ENCODE measurements at regions not wholly inside any gene's neighbourhood (a gene's known extent, or its start where the extent isn't known, plus 50 kb on each side); places are given as distances from the start of the nearest gene placed in this dataset.
A peak's percentile ranks its signal among the peaks of the same experiment; 100 is the strongest.

DNA sequence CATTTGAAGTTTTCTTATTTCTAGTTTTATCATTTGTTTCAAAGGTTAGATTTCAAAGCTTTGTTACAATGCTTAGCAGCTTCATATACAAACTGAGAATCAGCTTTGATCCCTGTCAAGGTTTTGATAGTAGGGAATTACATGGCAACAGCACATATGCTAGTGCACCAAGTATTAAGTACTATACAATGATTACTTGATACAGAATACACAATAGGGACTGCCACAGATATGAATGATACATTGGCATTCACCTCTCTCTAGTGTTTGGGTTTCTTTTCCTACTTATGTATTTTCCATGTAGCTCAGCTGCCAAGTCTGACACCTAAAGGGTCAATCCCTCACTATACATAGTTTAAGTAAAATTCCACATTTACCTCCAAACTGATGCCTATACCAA lies 344.0 kb downstream of the FAT4 start:
- no peaks in the 10 kb centered on the region for H3K27me3 ChIP-seq (ENCODE audit: control insufficient read depth, insufficient read depth, low read length)
- DNase-seq (ENCODE audit: low read depth in 2 of 2), result no peak
- H3K27ac ChIP-seq (ENCODE audit: insufficient read depth, low read length), result no peak overlapping the region
- H2AFZ ChIP-seq (ENCODE audit: low read length), result no peak overlapping the region
- TF ChIP-seq EZH2 (IDR thresholded peaks at IDR 0.05; ENCODE audit: low read length, missing control alignments), result no peak
- TF ChIP-seq, protein P1, sequence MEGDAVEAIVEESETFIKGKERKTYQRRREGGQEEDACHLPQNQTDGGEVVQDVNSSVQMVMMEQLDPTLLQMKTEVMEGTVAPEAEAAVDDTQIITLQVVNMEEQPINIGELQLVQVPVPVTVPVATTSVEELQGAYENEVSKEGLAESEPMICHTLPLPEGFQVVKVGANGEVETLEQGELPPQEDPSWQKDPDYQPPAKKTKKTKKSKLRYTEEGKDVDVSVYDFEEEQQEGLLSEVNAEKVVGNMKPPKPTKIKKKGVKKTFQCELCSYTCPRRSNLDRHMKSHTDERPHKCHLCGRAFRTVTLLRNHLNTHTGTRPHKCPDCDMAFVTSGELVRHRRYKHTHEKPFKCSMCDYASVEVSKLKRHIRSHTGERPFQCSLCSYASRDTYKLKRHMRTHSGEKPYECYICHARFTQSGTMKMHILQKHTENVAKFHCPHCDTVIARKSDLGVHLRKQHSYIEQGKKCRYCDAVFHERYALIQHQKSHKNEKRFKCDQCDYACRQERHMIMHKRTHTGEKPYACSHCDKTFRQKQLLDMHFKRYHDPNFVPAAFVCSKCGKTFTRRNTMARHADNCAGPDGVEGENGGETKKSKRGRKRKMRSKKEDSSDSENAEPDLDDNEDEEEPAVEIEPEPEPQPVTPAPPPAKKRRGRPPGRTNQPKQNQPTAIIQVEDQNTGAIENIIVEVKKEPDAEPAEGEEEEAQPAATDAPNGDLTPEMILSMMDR (conservative IDR thresholded peaks at IDR 0.05 in 1 of 2, IDR thresholded peaks at IDR 0.05 in 1 of 2; ENCODE audit: low read depth in 1 of 2, low read length in 2 of 2), result no peak
- H3K9ac ChIP-seq (ENCODE audit: insufficient read depth, low read length), result no peak overlapping the region
- no peaks in the 10 kb centered on the region for H4K20me1 ChIP-seq (ENCODE audit: control insufficient read depth, extremely low read depth, insufficient read depth, low read length)
- no peaks in the 10 kb centered on the region for H3K36me3 ChIP-seq (ENCODE audit: control insufficient read depth, insufficient read depth, low read length)
- no peaks in the 10 kb centered on the region for H3K4me1 ChIP-seq (ENCODE audit: control insufficient read depth, extremely low read depth, insufficient read depth, low read length)
- no peak overlapping the region for H3K4me2 ChIP-seq (ENCODE audit: extremely low read depth, insufficient read depth, low read length)
- no peak overlapping the region for H3K4me3 ChIP-seq (replicated peaks in 1 of 4; ENCODE audit: control extremely low read depth in 1 of 4, insufficient read depth in 1 of 4, low read depth in 3 of 4, low read length in 4 of 4)
- H3K79me2 ChIP-seq (ENCODE audit: control insufficient read depth, insufficient read depth, low read length), result no peaks in the 10 kb centered on the region
- H3K9me3 ChIP-seq (ENCODE audit: control insufficient read depth, insufficient read depth, low read depth, low read length), result no peaks in the 10 kb centered on the region

DNA sequence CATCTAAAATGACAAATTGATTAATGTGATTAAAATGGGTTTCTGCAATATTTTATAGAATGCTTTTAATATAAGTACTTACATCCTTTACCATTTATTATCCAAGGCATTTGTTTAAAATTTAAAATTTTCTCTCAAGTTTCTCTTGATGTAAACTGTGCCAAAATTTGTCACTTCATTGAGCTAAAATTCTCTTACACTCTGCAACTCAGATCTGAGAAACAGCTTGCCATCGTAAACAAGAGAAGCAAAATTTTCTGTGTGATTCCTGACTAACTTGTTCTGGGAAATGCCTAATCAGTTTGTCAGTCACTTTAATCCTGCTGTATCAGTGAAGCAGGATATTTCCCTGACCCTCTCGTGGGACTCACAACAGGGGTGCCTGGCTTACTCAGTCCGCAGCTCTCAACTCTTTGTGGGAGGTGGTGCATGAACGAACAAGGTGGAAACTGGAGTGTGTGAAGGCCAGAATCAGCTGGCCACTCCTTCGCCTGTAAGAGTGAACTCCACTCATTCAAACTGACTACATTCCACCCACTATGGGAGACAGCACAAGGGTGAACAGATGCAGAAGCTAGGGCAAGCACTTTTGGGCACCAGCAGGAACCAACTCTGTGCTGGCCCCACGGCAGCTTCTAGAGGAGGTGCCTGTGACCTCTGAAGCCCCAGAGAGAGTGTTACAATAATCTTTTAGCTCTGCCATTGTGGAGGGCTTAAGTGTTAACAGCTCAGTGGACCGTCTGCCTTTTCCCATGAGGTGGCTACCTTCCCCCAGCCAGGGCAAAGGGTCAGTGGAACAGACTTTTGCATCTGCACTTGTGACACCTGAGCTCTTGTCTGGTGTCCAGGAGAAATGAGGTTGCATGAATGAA lies 349.4 kb downstream of the FAT4 start:
- H3K27me3 ChIP-seq (ENCODE audit: control insufficient read depth, insufficient read depth, low read length), result no peaks in the 10 kb centered on the region
- peak in 1 of 2 donors; percentile 2 for DNase-seq (ENCODE audit: low read depth in 2 of 2)
- H3K4me2 ChIP-seq (ENCODE audit: extremely low read depth, insufficient read depth, low read length), result no peak overlapping the region
- no peaks in the 10 kb centered on the region for H4K20me1 ChIP-seq (ENCODE audit: control insufficient read depth, extremely low read depth, insufficient read depth, low read length)
- H3K79me2 ChIP-seq (ENCODE audit: control insufficient read depth, insufficient read depth, low read length), result no peaks in the 10 kb centered on the region
- no peak for TF ChIP-seq EZH2 (IDR thresholded peaks at IDR 0.05; ENCODE audit: low read length, missing control alignments)
- TF ChIP-seq, protein P1 (conservative IDR thresholded peaks at IDR 0.05 in 1 of 2, IDR thresholded peaks at IDR 0.05 in 1 of 2; ENCODE audit: low read depth in 1 of 2, low read length in 2 of 2), result no peak
- H3K27ac ChIP-seq (ENCODE audit: insufficient read depth, low read length), result no peak overlapping the region
- no peaks in the 10 kb centered on the region for H3K4me1 ChIP-seq (ENCODE audit: control insufficient read depth, extremely low read depth, insufficient read depth, low read length)
- no peak overlapping the region for H3K4me3 ChIP-seq (replicated peaks in 1 of 4; ENCODE audit: control extremely low read depth in 1 of 4, insufficient read depth in 1 of 4, low read depth in 3 of 4, low read length in 4 of 4)
- no peak overlapping the region for H2AFZ ChIP-seq (ENCODE audit: low read length)
- no peaks in the 10 kb centered on the region for H3K36me3 ChIP-seq (ENCODE audit: control insufficient read depth, insufficient read depth, low read length)
- H3K9me3 ChIP-seq (ENCODE audit: control insufficient read depth, insufficient read depth, low read depth, low read length), result no peaks in the 10 kb centered on the region
- H3K9ac ChIP-seq (ENCODE audit: insufficient read depth, low read length), result no peak overlapping the region

DNA sequence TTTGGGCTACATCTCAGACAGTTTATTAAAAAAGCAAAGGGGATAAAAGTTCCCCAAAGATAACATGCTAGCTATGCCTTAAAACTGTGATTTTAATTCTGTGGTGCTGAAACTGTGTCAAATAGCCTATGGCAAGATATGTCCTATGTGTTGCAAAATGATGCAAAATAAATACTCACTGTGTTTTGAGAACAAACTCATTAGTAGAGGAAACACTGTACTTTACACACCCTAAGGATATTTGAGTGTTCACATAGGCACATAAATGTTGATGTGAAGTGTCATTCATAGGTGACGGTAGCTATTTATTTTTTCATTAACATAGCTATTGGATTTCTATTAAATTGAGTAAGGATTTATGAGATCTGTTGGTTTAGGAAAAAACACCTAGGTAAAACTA lies 351.9 kb downstream of the FAT4 start:
- Histone ChIP-seq H3K36me3 (ENCODE audit: control insufficient read depth, insufficient read depth, low read length) (no peaks in the 10 kb centered on the region), H3K27me3 (ENCODE audit: control insufficient read depth, insufficient read depth, low read length) (no peaks in the 10 kb centered on the region), H3K79me2 (ENCODE audit: control insufficient read depth, insufficient read depth, low read length) (no peaks in the 10 kb centered on the region), H3K4me2 (ENCODE audit: extremely low read depth, insufficient read depth, low read length) (no peak overlapping the region), H3K9ac (ENCODE audit: insufficient read depth, low read length) (no peak overlapping the region), H2AFZ (ENCODE audit: low read length) (no peak overlapping the region), H3K9me3 (ENCODE audit: control insufficient read depth, insufficient read depth, low read depth, low read length) (no peaks in the 10 kb centered on the region), H3K4me3 (replicated peaks in 1 of 4; ENCODE audit: control extremely low read depth in 1 of 4, insufficient read depth in 1 of 4, low read depth in 3 of 4, low read length in 4 of 4) (no peak overlapping the region), H4K20me1 (ENCODE audit: control insufficient read depth, extremely low read depth, insufficient read depth, low read length) (no peaks in the 10 kb centered on the region), H3K27ac (ENCODE audit: insufficient read depth, low read length) (no peak overlapping the region), H3K4me1 (ENCODE audit: control insufficient read depth, extremely low read depth, insufficient read depth, low read length) (no peaks in the 10 kb centered on the region)
- TF ChIP-seq, protein P1 (conservative IDR thresholded peaks at IDR 0.05 in 1 of 2, IDR thresholded peaks at IDR 0.05 in 1 of 2; ENCODE audit: low read depth in 1 of 2, low read length in 2 of 2), result no peak
- TF ChIP-seq EZH2 (IDR thresholded peaks at IDR 0.05; ENCODE audit: low read length, missing control alignments), result no peak
- DNase-seq (ENCODE audit: low read depth in 2 of 2), result no peak

Data from fibroblast of lung (primary cell).